ENCODE measurements at regions not wholly inside any gene's neighbourhood (a gene's known extent, or its start where the extent isn't known, plus 50 kb on each side); places are given as distances from the start of the nearest gene placed in this dataset.

GRCh38 chr13:105814219-105814901 lies 721.1 kb downstream of the EFNB2 start:
- H3K27ac ChIP-seq = no peak overlapping the region
- no peak for DNase-seq (ENCODE audit: extremely low spot score in 2 of 2)

GRCh38 chr13:105806628-105806920 lies 728.9 kb downstream of the EFNB2 start:
- no peak for TF ChIP-seq CTCF (IDR thresholded peaks at IDR 0.05)
- no peak for TF ChIP-seq POLR2A (IDR thresholded peaks at IDR 0.05)
- TF ChIP-seq POLR2AphosphoS5 (IDR thresholded peaks at IDR 0.05; ENCODE audit: insufficient read depth in 1 of 2, low read depth in 1 of 2) = no peak
- DNase-seq (ENCODE audit: extremely low spot score in 2 of 2) = no peak
- H3K27me3 ChIP-seq = no peaks in the 10 kb centered on the region
- H3K4me3 ChIP-seq = no peak overlapping the region
- no peaks in the 10 kb centered on the region for H3K4me1 ChIP-seq
- H3K36me3 ChIP-seq = no peaks in the 10 kb centered on the region
- H3K9me3 ChIP-seq = no peaks in the 10 kb centered on the region
- intact Hi-C loops (cut with DNase I) = no loop called here
- H3K27ac ChIP-seq = no peak overlapping the region

More at GRCh38 chr13:105814219-105814901, 721.1 kb downstream of the EFNB2 start:
- Histone ChIP-seq H3K9me3 (no peaks in the 10 kb centered on the region), H3K4me1 (no peaks in the 10 kb centered on the region), H3K27me3 (no peaks in the 10 kb centered on the region), H3K4me3 (no peak overlapping the region), H3K36me3 (no peaks in the 10 kb centered on the region)
- TF ChIP-seq POLR2AphosphoS5 (IDR thresholded peaks at IDR 0.05; ENCODE audit: insufficient read depth in 1 of 2, low read depth in 1 of 2) (peak in 1 of 2 donors; percentile 35), POLR2A (IDR thresholded peaks at IDR 0.05) (no peak)
- intact Hi-C loops (cut with DNase I) = no loop called here

GRCh38 chr13:105805892-105806627 lies 729.4 kb downstream of the EFNB2 start:
- intact Hi-C loops (cut with DNase I) = no loop called here
- Histone ChIP-seq H3K4me3 (no peak overlapping the region), H3K27me3 (no peaks in the 10 kb centered on the region), H3K9me3 (no peaks in the 10 kb centered on the region), H3K27ac (no peak overlapping the region), H3K4me1 (no peaks in the 10 kb centered on the region), H3K36me3 (no peaks in the 10 kb centered on the region)
- TF ChIP-seq POLR2AphosphoS5 (IDR thresholded peaks at IDR 0.05; ENCODE audit: insufficient read depth in 1 of 2, low read depth in 1 of 2) = no peak
- no peak for TF ChIP-seq CTCF (IDR thresholded peaks at IDR 0.05)
- no peak for TF ChIP-seq POLR2A (IDR thresholded peaks at IDR 0.05)
- DNase-seq (ENCODE audit: extremely low spot score in 2 of 2) = no peak

GRCh38 chr13:105804561-105805190 lies 730.8 kb downstream of the EFNB2 start:
- Histone ChIP-seq H3K9me3 (no peaks in the 10 kb centered on the region), H3K27me3 (no peaks in the 10 kb centered on the region), H3K4me3 (no peak overlapping the region), H3K36me3 (no peaks in the 10 kb centered on the region), H3K4me1 (no peaks in the 10 kb centered on the region), H3K27ac (no peak overlapping the region)
- no peak for DNase-seq (ENCODE audit: extremely low spot score in 2 of 2)
- TF ChIP-seq POLR2A (IDR thresholded peaks at IDR 0.05) = no peak
- TF ChIP-seq POLR2AphosphoS5 (IDR thresholded peaks at IDR 0.05; ENCODE audit: insufficient read depth in 1 of 2, low read depth in 1 of 2) = peak in 1 of 2 donors; percentile 28
- intact Hi-C loops (cut with DNase I) = no loop called here

GRCh38 chr13:105799155-105799554 lies 736.3 kb downstream of the EFNB2 start:
- no peaks in the 10 kb centered on the region for H3K27me3 ChIP-seq
- H3K9me3 ChIP-seq = no peaks in the 10 kb centered on the region
- no peaks in the 10 kb centered on the region for H3K36me3 ChIP-seq
- TF ChIP-seq POLR2A (IDR thresholded peaks at IDR 0.05) (no peak), CTCF (IDR thresholded peaks at IDR 0.05) (no peak), POLR2AphosphoS5 (IDR thresholded peaks at IDR 0.05; ENCODE audit: insufficient read depth in 1 of 2, low read depth in 1 of 2) (no peak)
- no peak for DNase-seq (ENCODE audit: extremely low spot score in 2 of 2)
- no peaks in the 10 kb centered on the region for H3K4me1 ChIP-seq
- no peak overlapping the region for H3K4me3 ChIP-seq
- no peak overlapping the region for H3K27ac ChIP-seq
- intact Hi-C loops (cut with DNase I) = no loop called here

Data from vagina (tissue), 2 donors.